Omental fat pad (tissue), 3 donors: ENCODE measurements at regions not wholly inside any gene's neighbourhood (a gene's known extent, or its start where the extent isn't known, plus 50 kb on each side); places are given as distances from the start of the nearest gene placed in this dataset.

Source experiments
- ATAC-seq: fragments of 150-250 bp; one replicate; pipeline ENCODE4 v1.9.1; 2016; ENCODE audit warnings: mild to moderate bottlenecking, moderate library complexity; ENCODE audit not compliant: low FRiP score
- DNase-seq: peaks from one replicate; pipeline ENCODE4 v3.0.0-alpha.2; 2019; ENCODE audit warnings: low spot score
- TF ChIP-seq, protein P1 (sequence below), 3 donors: fragments of 450-650 bp; IDR thresholded peaks; one replicate each; pipeline ENCODE4 v1.5.1; 2016 to 2017; ENCODE audit warnings: antibody characterized with exemption in 3 of 3, mild to moderate bottlenecking in 3 of 3, moderate library complexity in 2 of 3

DNA sequence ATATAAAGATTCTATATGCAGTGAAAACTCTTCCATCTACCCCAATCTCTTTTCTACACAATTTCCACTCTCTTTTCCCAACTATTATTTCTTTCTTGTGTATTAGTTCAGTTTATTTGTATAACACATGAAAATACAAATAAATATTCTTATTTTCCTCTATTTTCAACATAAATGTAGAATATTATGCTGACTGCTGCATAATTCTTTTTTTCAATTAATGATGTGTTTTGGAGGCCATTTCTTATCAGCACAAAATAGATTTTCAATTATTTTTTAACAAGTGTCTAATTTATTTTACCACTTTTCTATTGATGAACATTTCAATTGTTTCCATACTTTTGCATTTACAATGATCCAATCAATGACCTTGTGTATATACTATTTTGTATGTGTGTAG lies 557.7 kb upstream of the NR3C2 start:
- TF ChIP-seq, protein P1, sequence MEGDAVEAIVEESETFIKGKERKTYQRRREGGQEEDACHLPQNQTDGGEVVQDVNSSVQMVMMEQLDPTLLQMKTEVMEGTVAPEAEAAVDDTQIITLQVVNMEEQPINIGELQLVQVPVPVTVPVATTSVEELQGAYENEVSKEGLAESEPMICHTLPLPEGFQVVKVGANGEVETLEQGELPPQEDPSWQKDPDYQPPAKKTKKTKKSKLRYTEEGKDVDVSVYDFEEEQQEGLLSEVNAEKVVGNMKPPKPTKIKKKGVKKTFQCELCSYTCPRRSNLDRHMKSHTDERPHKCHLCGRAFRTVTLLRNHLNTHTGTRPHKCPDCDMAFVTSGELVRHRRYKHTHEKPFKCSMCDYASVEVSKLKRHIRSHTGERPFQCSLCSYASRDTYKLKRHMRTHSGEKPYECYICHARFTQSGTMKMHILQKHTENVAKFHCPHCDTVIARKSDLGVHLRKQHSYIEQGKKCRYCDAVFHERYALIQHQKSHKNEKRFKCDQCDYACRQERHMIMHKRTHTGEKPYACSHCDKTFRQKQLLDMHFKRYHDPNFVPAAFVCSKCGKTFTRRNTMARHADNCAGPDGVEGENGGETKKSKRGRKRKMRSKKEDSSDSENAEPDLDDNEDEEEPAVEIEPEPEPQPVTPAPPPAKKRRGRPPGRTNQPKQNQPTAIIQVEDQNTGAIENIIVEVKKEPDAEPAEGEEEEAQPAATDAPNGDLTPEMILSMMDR (IDR thresholded peaks at IDR 0.05): no peak
- DNase-seq: no peak
- no peak for ATAC-seq

DNA sequence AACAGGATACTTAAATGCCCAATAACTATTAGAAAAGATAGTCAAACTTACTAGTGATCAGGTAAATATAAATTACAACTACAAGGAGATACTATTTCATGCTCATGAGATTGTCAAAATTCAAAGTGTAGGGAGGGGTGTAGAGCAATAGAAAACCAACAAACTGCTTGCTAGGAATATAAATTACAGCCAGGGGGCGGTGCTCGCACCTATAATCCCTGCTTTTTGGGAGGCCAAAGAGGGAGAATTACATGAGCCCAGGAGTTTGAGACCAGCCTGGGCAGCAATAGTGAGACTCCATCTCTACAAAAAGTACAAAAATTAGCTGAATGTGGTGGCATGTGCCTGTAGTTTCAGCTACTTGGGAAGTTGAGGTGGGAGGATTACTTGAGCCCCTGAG lies 556.5 kb upstream of the NR3C2 start:
- DNase-seq (no peak), ATAC-seq (no peak)
- TF ChIP-seq, protein P1 (IDR thresholded peaks at IDR 0.05): no peak

DNA sequence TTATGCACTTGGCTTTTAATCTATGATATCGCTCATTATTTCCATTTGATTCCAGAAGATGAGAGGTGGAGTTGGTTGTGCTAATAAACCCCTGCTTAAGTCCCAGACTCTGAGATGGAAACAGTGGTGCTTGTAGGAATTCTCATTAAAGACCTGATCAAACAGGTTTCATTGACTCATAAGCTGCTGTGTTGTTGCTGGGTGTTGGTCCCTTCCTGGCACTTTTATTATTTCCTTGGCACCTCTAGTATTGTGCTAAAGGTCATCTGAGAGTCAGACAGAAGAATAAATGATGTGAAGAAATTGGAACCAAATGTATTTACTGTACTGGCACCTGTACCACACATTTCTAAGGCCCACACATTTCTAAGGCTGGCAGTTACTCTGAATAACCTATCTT lies 544.7 kb upstream of the NR3C2 start:
- TF ChIP-seq, protein P1 (IDR thresholded peaks at IDR 0.05): no peak
- ATAC-seq (no peak), DNase-seq (no peak)

DNA sequence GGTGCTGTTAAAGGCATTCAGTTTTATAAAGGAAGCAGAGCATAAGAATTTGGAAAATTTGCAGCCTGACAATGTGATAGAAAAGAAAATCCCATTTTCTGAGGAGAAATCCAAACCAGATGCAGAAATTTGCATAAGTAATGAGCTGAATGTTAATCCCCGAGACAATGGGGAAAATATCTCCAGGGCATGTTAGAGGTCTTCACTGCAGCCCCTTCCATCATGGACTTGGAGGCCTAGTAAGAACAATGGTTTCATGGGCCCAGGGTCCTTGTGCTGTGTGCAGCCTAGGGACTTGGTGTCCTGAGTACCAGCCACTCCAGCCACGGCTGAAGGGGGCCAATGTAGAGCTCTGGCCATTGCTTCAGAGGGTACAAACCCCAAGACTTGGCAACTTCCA lies 542.7 kb upstream of the NR3C2 start:
- TF ChIP-seq, protein P1 (IDR thresholded peaks at IDR 0.05): no peak
- ATAC-seq (no peak), DNase-seq (no peak)

DNA sequence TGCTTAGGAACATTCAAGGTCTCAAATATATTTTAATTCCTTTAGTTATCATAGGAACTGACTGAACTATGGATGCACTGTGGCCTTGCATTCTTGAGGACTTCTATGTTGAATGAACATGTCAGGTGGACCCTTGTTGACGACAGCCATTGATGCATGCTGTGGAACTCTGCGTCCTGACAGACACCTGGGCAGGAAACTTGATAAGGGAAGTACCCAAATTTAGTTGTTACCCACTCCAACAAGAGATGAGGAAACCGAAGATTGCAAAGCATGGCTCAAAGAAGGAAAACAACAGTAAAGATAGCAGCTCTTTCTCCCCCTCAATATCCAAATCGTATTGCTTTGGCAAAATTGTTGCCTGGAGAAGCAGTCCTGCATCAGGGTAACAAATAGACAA lies 540.0 kb upstream of the NR3C2 start:
- TF ChIP-seq, protein P1 (IDR thresholded peaks at IDR 0.05): no peak
- ATAC-seq: no peak

DNA sequence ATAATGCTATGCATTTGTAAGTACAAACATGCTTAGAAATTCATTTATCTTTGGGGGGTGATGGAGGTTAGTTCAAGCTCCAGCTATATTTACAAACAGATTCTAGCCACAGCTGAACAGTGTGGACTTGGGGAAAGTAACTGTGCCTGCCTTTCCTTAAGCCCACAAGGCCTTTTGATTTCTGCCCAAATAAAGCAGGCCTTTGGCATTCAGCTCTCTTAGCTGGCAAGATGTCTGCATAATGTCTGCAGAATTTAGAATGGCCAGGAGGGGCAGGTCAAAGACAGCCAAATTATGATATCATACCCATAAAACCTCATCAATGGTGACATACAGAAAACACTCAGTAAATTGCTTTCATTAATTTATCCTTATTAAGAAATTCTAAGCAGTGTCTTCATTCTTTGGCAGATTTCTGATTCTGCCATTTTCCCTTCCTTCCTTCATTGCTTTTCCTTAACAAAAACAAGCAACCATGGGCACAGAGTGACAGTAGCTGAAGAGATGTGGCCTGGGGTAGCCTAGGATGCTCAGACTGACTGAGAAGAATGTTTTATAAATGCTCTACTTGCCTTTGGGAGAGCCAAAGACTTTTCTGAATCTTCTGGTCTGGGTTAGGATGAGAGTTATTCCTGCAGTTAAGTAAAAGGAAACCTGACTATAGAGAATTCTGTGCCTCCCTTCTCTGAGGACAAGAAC lies 538.7 kb upstream of the NR3C2 start:
- ATAC-seq (no peak), DNase-seq (no peak)
- TF ChIP-seq, protein P1 (IDR thresholded peaks at IDR 0.05): no peak

More for the DNA sequence above, 540.0 kb upstream of the NR3C2 start:
- DNase-seq: no peak

DNA sequence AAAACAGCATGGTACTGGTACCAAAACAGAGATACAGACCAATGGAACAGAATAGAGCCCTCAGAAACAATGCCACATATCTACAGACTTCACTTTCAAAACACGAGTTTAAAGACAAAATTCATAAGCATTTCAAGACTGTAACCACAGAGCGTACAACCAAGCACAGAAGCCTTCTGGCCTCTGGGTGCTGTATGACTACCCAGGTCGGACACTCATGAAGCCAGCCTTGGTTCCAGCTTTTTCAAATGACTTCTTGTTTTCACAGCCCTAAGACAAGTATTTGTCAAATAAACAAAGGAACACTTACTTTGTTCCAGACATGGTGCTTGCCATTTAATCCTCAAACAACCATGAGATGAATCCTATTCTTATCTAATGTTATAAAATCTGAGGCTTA lies 536.1 kb upstream of the NR3C2 start:
- ATAC-seq: no peak
- DNase-seq: no peak
- TF ChIP-seq, protein P1 (IDR thresholded peaks at IDR 0.05): no peak
